ENCODE measurements at regions not wholly inside any gene's neighbourhood (a gene's known extent, or its start where the extent isn't known, plus 50 kb on each side); places are given as distances from the start of the nearest gene placed in this dataset.
"Not testable (repeated sequence)": the region's sequence is repeated elsewhere in the genome, so short reads cannot be mapped to it uniquely, and the experiment has no call there.

DNA sequence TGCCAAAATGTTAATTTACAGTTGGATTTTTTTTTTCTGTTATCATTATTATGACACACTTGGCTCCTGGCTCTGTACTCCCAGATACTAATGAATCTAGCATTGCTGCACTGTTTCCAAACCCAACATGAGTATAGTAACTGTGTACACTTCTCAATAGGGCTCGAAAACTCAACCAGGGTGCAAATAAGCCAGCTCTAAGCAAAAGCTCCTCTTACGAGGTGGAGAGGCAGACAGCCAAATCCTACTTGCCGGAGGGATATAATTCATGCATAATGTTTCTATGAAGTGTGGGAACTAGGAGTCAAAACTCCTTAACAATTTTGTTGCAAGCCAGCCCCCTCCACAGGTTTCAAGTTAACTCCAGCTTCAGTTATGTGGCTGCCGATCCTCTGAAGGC is 510.4 kb upstream of the ZP4 start:
- Histone ChIP-seq H3K27me3 (no peaks in the 10 kb centered on the region), H3K27ac (no peak overlapping the region), H3K4me3 (no peak overlapping the region), H3K9me3 (no peaks in the 10 kb centered on the region), H3K36me3 (no peaks in the 10 kb centered on the region), H3K4me1 (no peaks in the 10 kb centered on the region)
- DNase-seq (ENCODE audit: extremely low spot score in 2 of 2) = no peak
- intact Hi-C loops (cut with DNase I) = no loop called here
- TF ChIP-seq POLR2A (IDR thresholded peaks at IDR 0.05) (no peak), POLR2AphosphoS5 (IDR thresholded peaks at IDR 0.05; ENCODE audit: insufficient read depth in 1 of 2, low read depth in 1 of 2) (no peak)
- TF ChIP-seq, protein P1, sequence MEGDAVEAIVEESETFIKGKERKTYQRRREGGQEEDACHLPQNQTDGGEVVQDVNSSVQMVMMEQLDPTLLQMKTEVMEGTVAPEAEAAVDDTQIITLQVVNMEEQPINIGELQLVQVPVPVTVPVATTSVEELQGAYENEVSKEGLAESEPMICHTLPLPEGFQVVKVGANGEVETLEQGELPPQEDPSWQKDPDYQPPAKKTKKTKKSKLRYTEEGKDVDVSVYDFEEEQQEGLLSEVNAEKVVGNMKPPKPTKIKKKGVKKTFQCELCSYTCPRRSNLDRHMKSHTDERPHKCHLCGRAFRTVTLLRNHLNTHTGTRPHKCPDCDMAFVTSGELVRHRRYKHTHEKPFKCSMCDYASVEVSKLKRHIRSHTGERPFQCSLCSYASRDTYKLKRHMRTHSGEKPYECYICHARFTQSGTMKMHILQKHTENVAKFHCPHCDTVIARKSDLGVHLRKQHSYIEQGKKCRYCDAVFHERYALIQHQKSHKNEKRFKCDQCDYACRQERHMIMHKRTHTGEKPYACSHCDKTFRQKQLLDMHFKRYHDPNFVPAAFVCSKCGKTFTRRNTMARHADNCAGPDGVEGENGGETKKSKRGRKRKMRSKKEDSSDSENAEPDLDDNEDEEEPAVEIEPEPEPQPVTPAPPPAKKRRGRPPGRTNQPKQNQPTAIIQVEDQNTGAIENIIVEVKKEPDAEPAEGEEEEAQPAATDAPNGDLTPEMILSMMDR (IDR thresholded peaks at IDR 0.05) = no peak

GRCh38 chr1:238399558-238399957 is 508.8 kb upstream of the ZP4 start:
- Histone ChIP-seq H3K27me3 (no peaks in the 10 kb centered on the region), H3K27ac (no peak overlapping the region), H3K4me3 (no peak overlapping the region), H3K9me3 (no peaks in the 10 kb centered on the region), H3K4me1 (no peaks in the 10 kb centered on the region), H3K36me3 (no peaks in the 10 kb centered on the region)
- intact Hi-C loops (cut with DNase I) = no loop called here
- no peak for DNase-seq (ENCODE audit: extremely low spot score in 2 of 2)
- TF ChIP-seq POLR2AphosphoS5 (IDR thresholded peaks at IDR 0.05; ENCODE audit: insufficient read depth in 1 of 2, low read depth in 1 of 2) (no peak), POLR2A (IDR thresholded peaks at IDR 0.05) (no peak)
- TF ChIP-seq, protein P1 (IDR thresholded peaks at IDR 0.05) = no peak

DNA sequence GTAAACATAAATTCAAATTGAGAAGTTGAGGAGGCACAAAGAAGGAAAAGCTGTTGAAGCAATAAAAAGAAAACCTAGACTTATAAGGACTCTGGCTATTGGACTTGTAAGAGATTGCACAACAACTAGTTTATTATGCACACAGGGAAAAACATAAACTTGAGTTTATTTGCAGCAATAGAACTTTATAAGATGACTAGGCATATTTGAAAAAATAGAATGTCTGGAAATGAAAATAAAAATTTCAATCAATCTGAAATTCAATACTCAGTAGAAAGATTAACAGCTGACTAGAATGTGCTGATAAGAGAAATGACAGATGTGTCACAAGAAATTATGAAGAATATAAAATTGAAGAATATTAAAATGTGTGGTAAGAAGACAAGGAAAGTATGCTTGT is 505.4 kb upstream of the ZP4 start:
- Histone ChIP-seq H3K4me3 (no peak overlapping the region), H3K27me3 (no peaks in the 10 kb centered on the region), H3K27ac (no peak overlapping the region), H3K9me3 (no peaks in the 10 kb centered on the region), H3K36me3 (no peaks in the 10 kb centered on the region), H3K4me1 (no peaks in the 10 kb centered on the region)
- DNase-seq (ENCODE audit: extremely low spot score in 2 of 2) = no peak
- intact Hi-C loops (cut with DNase I) = no loop called here
- TF ChIP-seq, protein P1 (IDR thresholded peaks at IDR 0.05) = no peak
- TF ChIP-seq POLR2A (IDR thresholded peaks at IDR 0.05) (no peak), POLR2AphosphoS5 (IDR thresholded peaks at IDR 0.05; ENCODE audit: insufficient read depth in 1 of 2, low read depth in 1 of 2) (no peak)

- H3K4me3 ChIP-seq = no peak overlapping the region
- no peak for DNase-seq (ENCODE audit: extremely low spot score in 2 of 2)
- no peaks in the 10 kb centered on the region for H3K36me3 ChIP-seq
- no peak for TF ChIP-seq POLR2AphosphoS5 (IDR thresholded peaks at IDR 0.05; ENCODE audit: insufficient read depth in 1 of 2, low read depth in 1 of 2)
- TF ChIP-seq POLR2A (IDR thresholded peaks at IDR 0.05) = no peak
- TF ChIP-seq, protein P1 (IDR thresholded peaks at IDR 0.05) = no peak
- no peak overlapping the region for H3K27ac ChIP-seq
- intact Hi-C loops (cut with DNase I) = no loop called here
- no peaks in the 10 kb centered on the region for H3K9me3 ChIP-seq
- no peaks in the 10 kb centered on the region for H3K4me1 ChIP-seq
- H3K27me3 ChIP-seq = no peaks in the 10 kb centered on the region
Measured at GRCh38 chr1:238384381-238384780, 493.7 kb upstream of the ZP4 start.

GRCh38 chr1:238380167-238380566 is 489.4 kb upstream of the ZP4 start:
- intact Hi-C loops (cut with DNase I) = no loop called here
- Histone ChIP-seq H3K27ac (no peak overlapping the region), H3K4me3 (no peak overlapping the region), H3K9me3 (no peaks in the 10 kb centered on the region), H3K4me1 (no peaks in the 10 kb centered on the region), H3K36me3 (no peaks in the 10 kb centered on the region), H3K27me3 (no peaks in the 10 kb centered on the region)
- TF ChIP-seq POLR2AphosphoS5 (IDR thresholded peaks at IDR 0.05; ENCODE audit: insufficient read depth in 1 of 2, low read depth in 1 of 2) = no peak
- TF ChIP-seq, protein P1 (IDR thresholded peaks at IDR 0.05) = no peak
- no peak for TF ChIP-seq POLR2A (IDR thresholded peaks at IDR 0.05)
- DNase-seq (ENCODE audit: extremely low spot score in 2 of 2) = no peak

DNA sequence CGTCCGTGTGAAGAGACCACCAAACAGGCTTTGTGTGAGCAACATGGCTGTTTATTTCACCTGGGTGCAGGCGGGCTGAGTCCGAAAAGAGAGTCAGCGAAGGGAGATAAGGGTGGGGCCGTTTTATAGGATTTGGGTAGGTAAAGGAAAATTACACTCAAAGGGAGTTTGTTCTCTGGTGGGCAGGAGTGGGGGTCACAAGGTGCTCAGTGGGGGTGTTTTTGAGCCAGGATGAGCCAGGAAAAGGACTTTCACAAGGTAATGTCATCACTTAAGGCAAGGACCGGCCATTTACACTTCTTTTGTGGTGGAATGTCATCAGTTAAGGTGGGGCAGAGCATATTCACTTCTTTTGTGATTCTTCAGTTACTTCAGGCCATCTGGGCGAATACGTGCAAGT is 488.7 kb upstream of the ZP4 start:
- H3K4me3 ChIP-seq; H3K4me1 ChIP-seq; H3K36me3 ChIP-seq; intact Hi-C loops (cut with DNase I); H3K27me3 ChIP-seq; H3K9me3 ChIP-seq; DNase-seq (ENCODE audit: extremely low spot score in 2 of 2); H3K27ac ChIP-seq: not testable (repeated sequence)

Data from vagina (tissue), 2 donors.